ENCODE measurements at regions not wholly inside any gene's neighbourhood (a gene's known extent, or its start where the extent isn't known, plus 50 kb on each side); places are given as distances from the start of the nearest gene placed in this dataset.

GRCh38 chr5:155870636-155871035, 456.3 kb upstream of the SGCD start:
- ATAC-seq, result no peak
- Histone ChIP-seq H3K36me3 (ENCODE audit: low read depth) (no peaks in the 10 kb centered on the region), H3K4me1 (ENCODE audit: low read depth) (no peaks in the 10 kb centered on the region), H3K4me3 (no peak overlapping the region), H3K9me3 (no peaks in the 10 kb centered on the region)
- TF ChIP-seq CTCF (IDR thresholded peaks at IDR 0.05), result no peak
- no peak for DNase-seq
- intact Hi-C loops (cut with DNase I, micrococcal nuclease), result no loop called here

GRCh38 chr5:155871623-155872022, 455.3 kb upstream of the SGCD start:
- DNase-seq (no peak), ATAC-seq (no peak)
- intact Hi-C loops (cut with DNase I, micrococcal nuclease), result no loop called here
- TF ChIP-seq CTCF (IDR thresholded peaks at IDR 0.05), result no peak
- Histone ChIP-seq H3K4me3 (no peak overlapping the region), H3K9me3 (no peaks in the 10 kb centered on the region), H3K4me1 (ENCODE audit: low read depth) (no peaks in the 10 kb centered on the region), H3K36me3 (ENCODE audit: low read depth) (no peaks in the 10 kb centered on the region)

- no peak for ATAC-seq
- no peak for DNase-seq
- TF ChIP-seq CTCF (IDR thresholded peaks at IDR 0.05), result no peak
- Histone ChIP-seq H3K4me1 (ENCODE audit: low read depth) (no peaks in the 10 kb centered on the region), H3K36me3 (ENCODE audit: low read depth) (no peaks in the 10 kb centered on the region), H3K9me3 (no peaks in the 10 kb centered on the region), H3K4me3 (no peak overlapping the region)
- intact Hi-C loops (cut with DNase I, micrococcal nuclease), result no loop called here
Measured at GRCh38 chr5:155872629-155873220, 454.2 kb upstream of the SGCD start.

- ATAC-seq (no peak), DNase-seq (no peak)
- no peak overlapping the region for H3K4me3 ChIP-seq
- no peaks in the 10 kb centered on the region for H3K36me3 ChIP-seq (ENCODE audit: low read depth)
- intact Hi-C loops (cut with DNase I, micrococcal nuclease), result no loop called here
- no peak for TF ChIP-seq CTCF (IDR thresholded peaks at IDR 0.05)
- no peaks in the 10 kb centered on the region for H3K4me1 ChIP-seq (ENCODE audit: low read depth)
- H3K9me3 ChIP-seq, result no peaks in the 10 kb centered on the region
Measured at GRCh38 chr5:155878991-155879575, 447.9 kb upstream of the SGCD start.

- Histone ChIP-seq H3K9me3 (no peaks in the 10 kb centered on the region), H3K36me3 (ENCODE audit: low read depth) (no peaks in the 10 kb centered on the region), H3K4me3 (no peak overlapping the region), H3K4me1 (ENCODE audit: low read depth) (no peaks in the 10 kb centered on the region)
- DNase-seq (no peak), ATAC-seq (no peak)
- TF ChIP-seq CTCF (IDR thresholded peaks at IDR 0.05), result no peak
- intact Hi-C loops (cut with DNase I, micrococcal nuclease), result no loop called here
Measured at GRCh38 chr5:155884041-155884440, 442.9 kb upstream of the SGCD start.

- Histone ChIP-seq H3K9me3 (no peaks in the 10 kb centered on the region), H3K4me3 (no peak overlapping the region), H3K4me1 (ENCODE audit: low read depth) (no peaks in the 10 kb centered on the region), H3K36me3 (ENCODE audit: low read depth) (no peaks in the 10 kb centered on the region)
- no peak for TF ChIP-seq CTCF (IDR thresholded peaks at IDR 0.05)
- intact Hi-C loops (cut with DNase I, micrococcal nuclease), result no loop called here
- DNase-seq (no peak), ATAC-seq (no peak)
Measured at GRCh38 chr5:155885199-155885598, 441.8 kb upstream of the SGCD start.

Data from mucosa of descending colon (tissue), 3 donors.